Spleen (tissue), 7 donors: ENCODE measurements at regions not wholly inside any gene's neighbourhood (a gene's known extent, or its start where the extent isn't known, plus 50 kb on each side); places are given as distances from the start of the nearest gene placed in this dataset.

Experiments
- POLR2A ChIP-seq, 3 donors: fragments of 450-650 bp; IDR thresholded peaks; one replicate each; pipeline ENCODE4 v1.5.1; 2017; ENCODE audit warnings: antibody characterized with exemption in 3 of 3, mild to moderate bottlenecking in 1 of 3
- POLR2AphosphoS5 ChIP-seq, 3 donors: sonication (generic); formaldehyde crosslinking; IDR thresholded peaks; one replicate each; pipeline ENCODE4 v1.5.1; 2017; ENCODE audit warnings: antibody characterized with exemption in 3 of 3
- TF ChIP-seq, protein P1 (sequence below), 11 experiments: fragments of 200-600 bp in 7 of 11; fragments of 450-650 bp in 4 of 11; sonication (generic) in 4 of 11; IDR thresholded peaks in 8 of 11; conservative IDR thresholded peaks in 3 of 11; 1 replicate in 7 of 11; 2 replicates in 4 of 11; pipeline versions ENCODE4 v1.4.0 to v1.8.0; 2016 to 2021; ENCODE audit warnings: antibody characterized with exemption in 11 of 11, inconsistent platforms in 4 of 11, mild to moderate bottlenecking in 1 of 11
- donor health status: DM: no; HTN: no; CAD: no; lungs with moderate emphysema.
- donor health status: DM: no; HTN: no; CAD: no.
- donor health status: DM: no; HTN: no; CAD: no.

DNA sequence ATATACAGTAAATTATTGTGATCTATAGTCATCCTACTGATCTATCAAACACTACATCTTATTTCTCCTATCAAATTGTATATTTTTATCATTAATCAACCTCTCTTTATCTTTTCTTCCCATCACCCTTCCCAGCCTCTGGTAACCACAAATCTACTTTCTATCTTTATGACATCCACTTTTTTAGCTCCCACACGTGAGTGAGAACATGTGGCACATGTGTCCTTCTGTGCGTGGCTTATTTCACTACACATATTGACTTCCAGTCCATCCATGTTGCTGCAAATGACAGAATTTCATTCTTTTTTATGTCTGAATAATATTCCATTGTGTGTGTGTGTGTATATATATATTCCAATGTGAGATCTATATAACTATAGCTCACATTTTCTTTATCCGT, 67.8 kb upstream of the TBX5 start:
- no peak for TF ChIP-seq POLR2AphosphoS5 (IDR thresholded peaks at IDR 0.05)
- TF ChIP-seq, protein P1, sequence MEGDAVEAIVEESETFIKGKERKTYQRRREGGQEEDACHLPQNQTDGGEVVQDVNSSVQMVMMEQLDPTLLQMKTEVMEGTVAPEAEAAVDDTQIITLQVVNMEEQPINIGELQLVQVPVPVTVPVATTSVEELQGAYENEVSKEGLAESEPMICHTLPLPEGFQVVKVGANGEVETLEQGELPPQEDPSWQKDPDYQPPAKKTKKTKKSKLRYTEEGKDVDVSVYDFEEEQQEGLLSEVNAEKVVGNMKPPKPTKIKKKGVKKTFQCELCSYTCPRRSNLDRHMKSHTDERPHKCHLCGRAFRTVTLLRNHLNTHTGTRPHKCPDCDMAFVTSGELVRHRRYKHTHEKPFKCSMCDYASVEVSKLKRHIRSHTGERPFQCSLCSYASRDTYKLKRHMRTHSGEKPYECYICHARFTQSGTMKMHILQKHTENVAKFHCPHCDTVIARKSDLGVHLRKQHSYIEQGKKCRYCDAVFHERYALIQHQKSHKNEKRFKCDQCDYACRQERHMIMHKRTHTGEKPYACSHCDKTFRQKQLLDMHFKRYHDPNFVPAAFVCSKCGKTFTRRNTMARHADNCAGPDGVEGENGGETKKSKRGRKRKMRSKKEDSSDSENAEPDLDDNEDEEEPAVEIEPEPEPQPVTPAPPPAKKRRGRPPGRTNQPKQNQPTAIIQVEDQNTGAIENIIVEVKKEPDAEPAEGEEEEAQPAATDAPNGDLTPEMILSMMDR (IDR thresholded peaks at IDR 0.05 in 8 of 11, conservative IDR thresholded peaks at IDR 0.05 in 3 of 11) = no peak
- TF ChIP-seq POLR2A (IDR thresholded peaks at IDR 0.05) = no peak
